Astrocyte of the cerebellum (primary cell): ENCODE measurements at regions not wholly inside any gene's neighbourhood (a gene's known extent, or its start where the extent isn't known, plus 50 kb on each side); places are given as distances from the start of the nearest gene placed in this dataset.

Experiments
- DNase-seq: peaks from one replicate; pipeline ENCODE4 v3.0.0-alpha.2; 2011; ENCODE audit warnings: low read depth
- H3K4me3 ChIP-seq: 2 replicates; pipeline ENCODE4 v1.5.1; 2011; ENCODE audit warnings: mild to moderate bottlenecking, low read depth, low read length, moderate library complexity
- in situ Hi-C: cut with HindIII; loops from 2 replicates; pipeline ENCODE4 v1.10.0; 2017; ENCODE audit warnings: low sequenced_read_pairs
- TF ChIP-seq, protein P1 (sequence below): IDR thresholded peaks from 2 replicates; pipeline ENCODE4 v1.5.1; 2012; ENCODE audit warnings: low read length, low read depth, moderate library complexity, mild to moderate bottlenecking; ENCODE audit errors: missing control alignments

DNA sequence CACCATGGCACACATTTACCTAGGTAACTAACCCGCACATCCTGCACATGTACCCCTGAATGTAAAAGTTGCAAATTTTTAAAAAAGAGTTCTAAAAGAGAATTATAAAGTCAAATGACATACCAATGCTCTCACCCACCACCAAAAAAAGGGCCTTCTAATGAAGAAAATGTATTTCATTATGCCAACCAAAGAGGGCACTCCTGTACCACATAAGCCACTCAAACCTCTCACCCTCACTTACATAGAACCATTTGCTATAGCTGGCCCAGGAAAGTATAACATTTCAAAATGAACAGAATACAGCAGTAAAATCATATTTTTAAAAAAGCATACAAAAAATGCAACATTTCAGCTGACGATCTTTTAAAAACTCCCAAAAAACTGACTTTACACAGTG lies 241.5 kb upstream of the PKDCC start:
- no peak overlapping the region for H3K4me3 ChIP-seq
- in situ Hi-C loops = no loop called here
- no peak for DNase-seq
- TF ChIP-seq, protein P1, sequence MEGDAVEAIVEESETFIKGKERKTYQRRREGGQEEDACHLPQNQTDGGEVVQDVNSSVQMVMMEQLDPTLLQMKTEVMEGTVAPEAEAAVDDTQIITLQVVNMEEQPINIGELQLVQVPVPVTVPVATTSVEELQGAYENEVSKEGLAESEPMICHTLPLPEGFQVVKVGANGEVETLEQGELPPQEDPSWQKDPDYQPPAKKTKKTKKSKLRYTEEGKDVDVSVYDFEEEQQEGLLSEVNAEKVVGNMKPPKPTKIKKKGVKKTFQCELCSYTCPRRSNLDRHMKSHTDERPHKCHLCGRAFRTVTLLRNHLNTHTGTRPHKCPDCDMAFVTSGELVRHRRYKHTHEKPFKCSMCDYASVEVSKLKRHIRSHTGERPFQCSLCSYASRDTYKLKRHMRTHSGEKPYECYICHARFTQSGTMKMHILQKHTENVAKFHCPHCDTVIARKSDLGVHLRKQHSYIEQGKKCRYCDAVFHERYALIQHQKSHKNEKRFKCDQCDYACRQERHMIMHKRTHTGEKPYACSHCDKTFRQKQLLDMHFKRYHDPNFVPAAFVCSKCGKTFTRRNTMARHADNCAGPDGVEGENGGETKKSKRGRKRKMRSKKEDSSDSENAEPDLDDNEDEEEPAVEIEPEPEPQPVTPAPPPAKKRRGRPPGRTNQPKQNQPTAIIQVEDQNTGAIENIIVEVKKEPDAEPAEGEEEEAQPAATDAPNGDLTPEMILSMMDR = no peak

- DNase-seq = no peak
- H3K4me3 ChIP-seq = no peak overlapping the region
- TF ChIP-seq, protein P1 = no peak
- in situ Hi-C loops = no loop called here
Observed at GRCh38 chr2:41821167-41821566, 226.7 kb upstream of the PKDCC start.

DNA sequence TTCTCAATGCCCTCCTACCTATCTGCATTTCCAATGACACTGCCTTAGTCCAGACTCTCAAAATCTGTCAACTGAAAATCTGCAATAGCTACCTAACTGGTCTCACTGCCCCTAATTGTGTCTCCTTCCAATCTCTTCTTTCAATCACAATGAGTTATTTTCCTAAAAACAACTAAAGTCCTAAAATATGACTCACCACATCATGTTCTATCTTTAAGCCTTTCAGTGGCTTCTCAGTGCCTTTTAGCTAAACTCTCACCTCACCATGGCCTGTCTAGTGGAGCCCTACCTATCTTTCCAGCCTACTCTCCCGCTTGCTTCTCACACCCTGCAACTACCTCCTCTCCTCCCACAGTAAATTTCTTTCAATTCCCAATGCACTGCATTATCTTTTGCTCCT lies 220.9 kb upstream of the PKDCC start:
- in situ Hi-C loops = no loop called here
- TF ChIP-seq, protein P1 = no peak
- H3K4me3 ChIP-seq = no peak overlapping the region
- no peak for DNase-seq

GRCh38 chr2:41827354-41827971 lies 220.4 kb upstream of the PKDCC start:
- DNase-seq = no peak
- in situ Hi-C loops = no loop called here
- TF ChIP-seq, protein P1 = no peak
- H3K4me3 ChIP-seq = no peak overlapping the region

DNA sequence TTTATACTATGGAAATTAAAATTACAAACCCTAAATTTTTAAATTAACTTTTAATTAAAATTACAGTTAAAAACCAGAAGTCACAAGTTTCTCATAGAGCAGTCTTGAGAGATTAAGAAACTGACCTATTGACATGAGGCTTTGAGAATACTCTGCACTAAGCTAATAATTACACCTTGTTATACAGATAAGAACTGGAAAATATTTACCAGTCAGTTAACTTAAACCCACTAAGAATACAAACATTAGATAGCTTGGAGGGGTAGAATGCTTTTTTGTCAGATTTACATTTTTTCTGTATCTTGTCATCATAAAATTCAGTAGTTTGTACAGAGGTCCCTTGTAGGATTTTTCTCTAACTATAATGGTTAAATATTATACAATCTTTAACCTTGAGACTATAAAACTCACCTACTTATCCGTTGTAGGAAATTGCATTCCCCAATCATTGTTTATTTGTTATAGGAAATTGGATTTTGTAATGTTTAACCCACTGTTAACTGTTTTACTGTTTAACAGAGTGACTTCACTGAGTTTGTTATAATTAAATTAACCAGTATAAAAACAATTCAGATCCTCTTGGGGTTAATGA lies 219.7 kb upstream of the PKDCC start:
- TF ChIP-seq, protein P1 = no peak
- in situ Hi-C loops = no loop called here
- DNase-seq = no peak
- no peak overlapping the region for H3K4me3 ChIP-seq

DNA sequence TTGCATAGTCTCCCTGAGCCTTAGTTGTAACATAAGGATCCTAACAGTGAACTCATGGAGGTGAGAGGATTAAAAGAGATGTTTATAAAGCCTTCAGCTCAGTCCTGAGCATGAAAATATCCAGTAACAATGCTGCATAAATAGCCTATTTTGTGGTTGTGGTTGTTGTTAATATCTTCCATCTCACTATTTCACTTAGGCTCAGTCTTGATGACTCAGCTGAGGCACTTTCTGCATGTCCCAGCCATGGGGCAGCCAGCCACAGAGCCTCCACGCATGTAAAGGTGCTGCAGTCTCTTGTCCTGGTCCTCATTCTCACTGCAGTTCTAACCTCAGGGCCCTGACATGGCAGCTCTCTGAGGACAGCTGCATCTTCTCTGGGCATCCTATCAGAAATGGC lies 218.8 kb upstream of the PKDCC start:
- no peak overlapping the region for H3K4me3 ChIP-seq
- TF ChIP-seq, protein P1 = no peak
- no peak for DNase-seq
- in situ Hi-C loops = no loop called here
